Peyer's patch (tissue), 4 donors: ENCODE measurements at regions not wholly inside any gene's neighbourhood (a gene's known extent, or its start where the extent isn't known, plus 50 kb on each side); places are given as distances from the start of the nearest gene placed in this dataset.

Source experiments
- POLR2A ChIP-seq, 2 donors: fragments of 450-650 bp; IDR thresholded peaks; one replicate each; pipeline ENCODE4 v1.5.1; 2017; ENCODE audit warnings: antibody characterized with exemption in 2 of 2, mild to moderate bottlenecking in 2 of 2, moderate library complexity in 2 of 2
- TF ChIP-seq, protein P1 (sequence below), 6 experiments: fragments of 450-650 bp in 4 of 6; fragments of 200-600 bp in 2 of 6; sonication (generic) in 1 of 6; IDR thresholded peaks; one replicate each; pipeline ENCODE4 v1.5.1; 2017 to 2019; ENCODE audit warnings: antibody characterized with exemption in 6 of 6, mild to moderate bottlenecking in 3 of 6, moderate library complexity in 1 of 6

DNA sequence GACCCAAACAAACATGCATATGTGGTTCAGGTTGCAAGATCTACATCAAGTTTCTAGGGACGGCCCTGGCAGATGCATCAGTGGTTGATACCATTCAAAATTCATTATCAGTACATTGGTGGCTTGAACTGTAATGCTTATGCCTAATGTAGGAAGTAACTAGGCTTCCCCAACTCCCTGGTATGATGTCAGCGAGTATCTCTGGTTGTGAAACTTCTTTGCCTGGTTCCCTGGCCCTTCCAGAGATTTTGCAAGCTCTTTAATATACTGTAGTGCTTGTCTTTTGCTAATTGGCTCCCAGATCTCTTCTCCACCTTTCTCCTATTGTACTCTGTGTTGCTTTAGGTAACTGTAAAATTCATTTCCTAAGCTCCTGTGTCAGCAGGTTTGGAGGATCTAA is 114.8 kb upstream of the RARB start:
- TF ChIP-seq, protein P1, sequence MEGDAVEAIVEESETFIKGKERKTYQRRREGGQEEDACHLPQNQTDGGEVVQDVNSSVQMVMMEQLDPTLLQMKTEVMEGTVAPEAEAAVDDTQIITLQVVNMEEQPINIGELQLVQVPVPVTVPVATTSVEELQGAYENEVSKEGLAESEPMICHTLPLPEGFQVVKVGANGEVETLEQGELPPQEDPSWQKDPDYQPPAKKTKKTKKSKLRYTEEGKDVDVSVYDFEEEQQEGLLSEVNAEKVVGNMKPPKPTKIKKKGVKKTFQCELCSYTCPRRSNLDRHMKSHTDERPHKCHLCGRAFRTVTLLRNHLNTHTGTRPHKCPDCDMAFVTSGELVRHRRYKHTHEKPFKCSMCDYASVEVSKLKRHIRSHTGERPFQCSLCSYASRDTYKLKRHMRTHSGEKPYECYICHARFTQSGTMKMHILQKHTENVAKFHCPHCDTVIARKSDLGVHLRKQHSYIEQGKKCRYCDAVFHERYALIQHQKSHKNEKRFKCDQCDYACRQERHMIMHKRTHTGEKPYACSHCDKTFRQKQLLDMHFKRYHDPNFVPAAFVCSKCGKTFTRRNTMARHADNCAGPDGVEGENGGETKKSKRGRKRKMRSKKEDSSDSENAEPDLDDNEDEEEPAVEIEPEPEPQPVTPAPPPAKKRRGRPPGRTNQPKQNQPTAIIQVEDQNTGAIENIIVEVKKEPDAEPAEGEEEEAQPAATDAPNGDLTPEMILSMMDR (IDR thresholded peaks at IDR 0.05), result no peak
- no peak for TF ChIP-seq POLR2A (IDR thresholded peaks at IDR 0.05)
